Peyer's patch (tissue), 4 donors: ENCODE measurements at regions not wholly inside any gene's neighbourhood (a gene's known extent, or its start where the extent isn't known, plus 50 kb on each side); places are given as distances from the start of the nearest gene placed in this dataset.

Experiments used
- POLR2A ChIP-seq, 2 donors: fragments of 450-650 bp; IDR thresholded peaks; one replicate each; pipeline ENCODE4 v1.5.1; 2017; ENCODE audit warnings: antibody characterized with exemption in 2 of 2, mild to moderate bottlenecking in 2 of 2, moderate library complexity in 2 of 2
- TF ChIP-seq, protein P1 (sequence below), 6 experiments: fragments of 450-650 bp in 4 of 6; fragments of 200-600 bp in 2 of 6; sonication (generic) in 1 of 6; IDR thresholded peaks; one replicate each; pipeline ENCODE4 v1.5.1; 2017 to 2019; ENCODE audit warnings: antibody characterized with exemption in 6 of 6, mild to moderate bottlenecking in 3 of 6, moderate library complexity in 1 of 6

- TF ChIP-seq, protein P1, sequence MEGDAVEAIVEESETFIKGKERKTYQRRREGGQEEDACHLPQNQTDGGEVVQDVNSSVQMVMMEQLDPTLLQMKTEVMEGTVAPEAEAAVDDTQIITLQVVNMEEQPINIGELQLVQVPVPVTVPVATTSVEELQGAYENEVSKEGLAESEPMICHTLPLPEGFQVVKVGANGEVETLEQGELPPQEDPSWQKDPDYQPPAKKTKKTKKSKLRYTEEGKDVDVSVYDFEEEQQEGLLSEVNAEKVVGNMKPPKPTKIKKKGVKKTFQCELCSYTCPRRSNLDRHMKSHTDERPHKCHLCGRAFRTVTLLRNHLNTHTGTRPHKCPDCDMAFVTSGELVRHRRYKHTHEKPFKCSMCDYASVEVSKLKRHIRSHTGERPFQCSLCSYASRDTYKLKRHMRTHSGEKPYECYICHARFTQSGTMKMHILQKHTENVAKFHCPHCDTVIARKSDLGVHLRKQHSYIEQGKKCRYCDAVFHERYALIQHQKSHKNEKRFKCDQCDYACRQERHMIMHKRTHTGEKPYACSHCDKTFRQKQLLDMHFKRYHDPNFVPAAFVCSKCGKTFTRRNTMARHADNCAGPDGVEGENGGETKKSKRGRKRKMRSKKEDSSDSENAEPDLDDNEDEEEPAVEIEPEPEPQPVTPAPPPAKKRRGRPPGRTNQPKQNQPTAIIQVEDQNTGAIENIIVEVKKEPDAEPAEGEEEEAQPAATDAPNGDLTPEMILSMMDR (IDR thresholded peaks at IDR 0.05): no peak
- no peak for TF ChIP-seq POLR2A (IDR thresholded peaks at IDR 0.05)
Measured at GRCh38 chr3:24594161-24594560, 99.5 kb upstream of the THRB start.
